PC-3 (cell line): ENCODE measurements at regions not wholly inside any gene's neighbourhood (a gene's known extent, or its start where the extent isn't known, plus 50 kb on each side); places are given as distances from the start of the nearest gene placed in this dataset.
"Not testable (repeated sequence)": the region's sequence is repeated elsewhere in the genome, so short reads cannot be mapped to it uniquely, and the experiment has no call there.

ENCODE experiments used
- ATAC-seq: fragments of 200-7000 bp; cut with Tn5 transposase; 2 replicates; pipeline ENCODE4 v1.9.1; 2020; ENCODE audit warnings: mild to moderate bottlenecking, moderate library complexity
- BruUV-seq: library from RNA; stranded (reverse); fragments of 400-500 nt; replicated peaks from 2 replicates; lab custom pipeline; 2021; lab: Mats Ljungman, UMichigan
- CTCF ChIA-PET: fragments of 300-600 bp; sonication (Branson Sonifier 250); formaldehyde crosslinking; loops from one replicate; lab custom pipeline; 2022; ENCODE audit warnings: antibody characterized with exemption; lab: Charles Lee
- POLR2A ChIA-PET: fragments of 300-600 bp; sonication (Branson Sonifier 250); formaldehyde crosslinking; loops from one replicate; lab custom pipeline; 2022; ENCODE audit warnings: antibody characterized with exemption; ENCODE audit not compliant: unreplicated experiment; lab: Charles Lee
- DNase-seq: peaks from one replicate; pipeline ENCODE4 v3.0.0-alpha.2; 2015
- H2AFZ ChIP-seq: fragments of 300-600 bp; sonication (generic); 2 replicates; pipeline ENCODE4 v1.6.0; 2016; ENCODE audit warnings: antibody characterized with exemption, low read length
- H3F3A ChIP-seq: fragments of 300-600 bp; sonication (generic); one replicate; pipeline ENCODE4 v1.6.0; 2017; ENCODE audit warnings: antibody characterized with exemption, low read length, control low read depth, mild to moderate bottlenecking; ENCODE audit not compliant: unreplicated experiment
- H3K27ac ChIP-seq: fragments of 300-600 bp; sonication (generic); 2 replicates; pipeline ENCODE4 v1.5.1; 2016; ENCODE audit warnings: mild to moderate bottlenecking, low read length
- H3K27me3 ChIP-seq: fragments of 300-600 bp; sonication (generic); 2 replicates; pipeline ENCODE4 v1.6.1; 2016; ENCODE audit warnings: low read length, mixed read lengths
- H3K36me3 ChIP-seq: fragments of 300-600 bp; sonication (generic); 2 replicates; pipeline ENCODE4 v1.6.1; 2016; ENCODE audit warnings: low read depth, mixed run types, low read length, mixed read lengths
- H3K4me1 ChIP-seq: fragments of 300-600 bp; sonication (generic); 2 replicates; pipeline ENCODE4 v1.5.1; 2016; ENCODE audit warnings: low read length; ENCODE audit not compliant: insufficient read depth
- H3K4me2 ChIP-seq: fragments of 300-600 bp; sonication (generic); 2 replicates; pipeline ENCODE4 v1.6.0; 2016; ENCODE audit warnings: low read length
- H3K4me3 ChIP-seq: fragments of 300-600 bp; sonication (generic); 2 replicates; pipeline ENCODE4 v1.5.1; 2016; ENCODE audit warnings: mild to moderate bottlenecking, low read length, mixed read lengths
- H3K79me2 ChIP-seq: fragments of 300-600 bp; sonication (generic); 2 replicates; pipeline ENCODE4 v1.6.1; 2017; ENCODE audit warnings: low read length, mixed read lengths
- H3K9ac ChIP-seq: fragments of 300-600 bp; sonication (generic); 2 replicates; pipeline ENCODE4 v1.6.0; 2016; ENCODE audit warnings: mild to moderate bottlenecking, low read length
- H3K9me2 ChIP-seq: fragments of 300-600 bp; sonication (generic); replicated peaks from 2 replicates; pipeline ENCODE4 v1.6.1; 2016; ENCODE audit warnings: mixed run types, low read length, mixed read lengths
- H3K9me3 ChIP-seq: fragments of 300-600 bp; sonication (generic); 2 replicates; pipeline ENCODE4 v1.6.1; 2016; ENCODE audit warnings: low read length, mixed read lengths
- H4K20me1 ChIP-seq: fragments of 300-600 bp; sonication (generic); 2 replicates; pipeline ENCODE4 v1.6.1; 2016; ENCODE audit warnings: low read length, mixed read lengths
- intact Hi-C: fragments of 100-400 bp; cut with micrococcal nuclease; formaldehyde crosslinking; loops from 2 replicates; pipeline ENCODE4 v1.9.0; 2023

- H3K4me1 ChIP-seq, H3K27ac ChIP-seq, intact Hi-C loops, ATAC-seq, H2AFZ ChIP-seq, H3K36me3 ChIP-seq, H3K9ac ChIP-seq, H3K4me3 ChIP-seq, H4K20me1 ChIP-seq, POLR2A ChIA-PET, H3K4me2 ChIP-seq, H3K9me3 ChIP-seq, H3K27me3 ChIP-seq, H3K79me2 ChIP-seq, BruUV-seq, DNase-seq, H3F3A ChIP-seq, H3K9me2 ChIP-seq, CTCF ChIA-PET: not testable (repeated sequence)
These were observed 5455.9 kb upstream of the TPTE start for GRCh38 chr21:5065240-5066211.

GRCh38 chr21:5066682-5067251 lies 5454.6 kb upstream of the TPTE start:
- POLR2A ChIA-PET, H3K9me3 ChIP-seq, H2AFZ ChIP-seq, H4K20me1 ChIP-seq, BruUV-seq, H3K4me2 ChIP-seq, CTCF ChIA-PET, ATAC-seq, H3K4me3 ChIP-seq, H3K4me1 ChIP-seq, H3K27me3 ChIP-seq, H3K27ac ChIP-seq, H3K9ac ChIP-seq, H3K79me2 ChIP-seq, H3K36me3 ChIP-seq, H3F3A ChIP-seq, H3K9me2 ChIP-seq, intact Hi-C loops, DNase-seq: not testable (repeated sequence)

- H3F3A ChIP-seq, H4K20me1 ChIP-seq, POLR2A ChIA-PET, H3K4me3 ChIP-seq, H3K27ac ChIP-seq, intact Hi-C loops, H3K27me3 ChIP-seq, H3K4me1 ChIP-seq, H3K79me2 ChIP-seq, H3K9me3 ChIP-seq, H3K9ac ChIP-seq, H2AFZ ChIP-seq, DNase-seq, H3K36me3 ChIP-seq, ATAC-seq, H3K9me2 ChIP-seq, BruUV-seq, H3K4me2 ChIP-seq, CTCF ChIA-PET: not testable (repeated sequence)
These were observed 5453.9 kb upstream of the TPTE start for GRCh38 chr21:5067326-5068048.

- H3K27me3 ChIP-seq, H3K9me2 ChIP-seq, H2AFZ ChIP-seq, DNase-seq, H3F3A ChIP-seq, H3K4me3 ChIP-seq, H3K4me2 ChIP-seq, H3K9me3 ChIP-seq, H3K27ac ChIP-seq, H3K4me1 ChIP-seq, H4K20me1 ChIP-seq, H3K9ac ChIP-seq, CTCF ChIA-PET, intact Hi-C loops, BruUV-seq, POLR2A ChIA-PET, H3K36me3 ChIP-seq, H3K79me2 ChIP-seq: not testable (repeated sequence)
- peak; percentile 98 for ATAC-seq
These were observed 5452.7 kb upstream of the TPTE start for GRCh38 chr21:5068649-5069048.

- CTCF ChIA-PET, POLR2A ChIA-PET, H3F3A ChIP-seq, H3K27me3 ChIP-seq, H3K4me3 ChIP-seq, H3K4me2 ChIP-seq, DNase-seq, intact Hi-C loops, ATAC-seq, H4K20me1 ChIP-seq, H3K36me3 ChIP-seq, H3K9me3 ChIP-seq, H3K9me2 ChIP-seq, H3K27ac ChIP-seq, H2AFZ ChIP-seq, H3K4me1 ChIP-seq, H3K79me2 ChIP-seq, BruUV-seq, H3K9ac ChIP-seq: not testable (repeated sequence)
These were observed 5450.2 kb upstream of the TPTE start for GRCh38 chr21:5071180-5071579.

GRCh38 chr21:5076854-5077253 lies 5444.5 kb upstream of the TPTE start:
- POLR2A ChIA-PET, H3K4me2 ChIP-seq, H3K9ac ChIP-seq, H3K9me3 ChIP-seq, DNase-seq, H3F3A ChIP-seq, H3K27ac ChIP-seq, H2AFZ ChIP-seq, H3K79me2 ChIP-seq, H3K4me1 ChIP-seq, CTCF ChIA-PET, H4K20me1 ChIP-seq, intact Hi-C loops, H3K4me3 ChIP-seq, H3K36me3 ChIP-seq, H3K9me2 ChIP-seq, H3K27me3 ChIP-seq: not testable (repeated sequence)
- peak; percentile 74 for ATAC-seq
- BruUV-seq: TSS peak; percentile 22
